ENCODE measurements at regions not wholly inside any gene's neighbourhood (a gene's known extent, or its start where the extent isn't known, plus 50 kb on each side); places are given as distances from the start of the nearest gene placed in this dataset.
"Not testable (repeated sequence)": the region's sequence is repeated elsewhere in the genome, so short reads cannot be mapped to it uniquely, and the experiment has no call there.

DNA sequence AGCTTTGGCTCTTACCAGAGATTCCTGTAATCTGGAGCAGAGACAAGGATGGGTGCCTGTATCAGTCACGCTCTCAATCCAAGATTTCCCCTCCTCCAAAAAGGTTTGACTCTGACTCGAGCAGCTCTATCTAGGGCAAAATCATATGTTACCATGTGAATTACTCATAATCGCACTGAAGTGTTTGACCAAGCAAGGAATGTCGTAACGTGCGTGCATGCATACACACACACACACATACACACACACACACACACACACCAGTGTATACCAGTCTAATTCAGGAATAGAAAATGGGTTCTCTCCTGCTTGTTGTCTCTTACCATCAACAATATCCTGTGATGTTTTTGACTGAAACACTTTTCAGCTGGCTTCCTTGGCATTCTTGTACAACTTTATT is 835.1 kb downstream of the KCNJ2 start:
- DNase-seq (ENCODE audit: low spot score): no peak

DNA sequence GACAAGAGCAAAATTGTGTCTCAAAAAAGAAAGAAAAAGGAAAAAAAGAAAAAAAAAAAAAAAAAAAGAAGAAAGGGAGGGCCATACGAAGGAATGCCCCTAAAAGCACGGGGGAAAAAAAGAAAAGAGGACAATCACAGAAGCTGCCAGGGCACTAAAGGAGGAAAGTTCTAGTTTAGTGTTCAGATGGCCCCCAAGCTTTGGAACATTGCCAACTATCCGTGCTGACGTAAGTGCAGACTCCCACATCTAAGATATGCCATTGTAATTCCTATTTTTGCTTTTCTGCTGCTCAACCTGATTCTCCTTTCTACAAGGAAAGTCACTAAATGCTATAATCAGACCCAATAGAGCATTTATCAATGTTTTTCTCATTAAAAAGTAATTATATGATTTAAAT is 842.1 kb downstream of the KCNJ2 start:
- no peak for DNase-seq (ENCODE audit: low spot score)

- no peak for DNase-seq (ENCODE audit: low spot score)
Measured at GRCh38 chr17:71019699-71020098, 850.4 kb downstream of the KCNJ2 start.

- no peak for DNase-seq (ENCODE audit: low spot score)
Measured at GRCh38 chr17:71022758-71023157, 853.4 kb downstream of the KCNJ2 start.

DNA sequence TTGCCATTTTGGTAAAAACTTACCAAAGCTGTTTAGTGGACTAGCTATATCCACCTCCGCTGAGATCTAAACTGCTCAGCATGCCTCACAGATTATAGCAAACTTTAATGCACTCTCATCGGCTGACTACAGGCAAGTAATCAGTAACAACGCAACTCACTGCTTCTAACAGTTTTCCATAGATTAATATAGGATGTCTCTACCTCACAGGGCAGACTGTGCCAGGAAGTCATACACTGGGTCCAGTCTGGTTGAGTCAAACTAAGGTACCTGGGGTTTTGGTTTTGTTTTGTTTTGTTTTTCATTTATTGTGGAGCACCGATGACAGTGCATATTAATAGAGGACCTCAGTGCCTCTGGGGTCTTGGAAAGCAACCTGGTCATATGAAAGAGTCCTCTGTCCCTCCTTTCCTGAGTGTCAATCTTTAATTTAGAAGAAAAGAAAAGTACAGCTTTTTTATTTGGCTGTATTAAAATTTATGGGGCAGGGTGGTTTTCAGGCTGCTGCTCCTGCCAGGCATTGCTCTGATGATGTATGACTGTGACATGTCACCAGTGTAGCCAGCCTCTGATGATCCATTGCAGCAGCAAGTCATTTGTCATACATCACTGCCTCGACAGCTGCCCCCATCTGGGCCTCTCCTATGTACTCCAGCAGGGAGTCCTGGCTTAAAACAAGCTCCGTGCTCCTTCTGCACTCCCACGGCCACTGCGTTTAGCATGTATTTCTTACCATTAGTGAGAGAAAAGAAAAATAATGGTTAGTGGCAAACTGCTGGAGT is 854.1 kb downstream of the KCNJ2 start:
- no peak for DNase-seq (ENCODE audit: low spot score)

GRCh38 chr17:71024172-71024571 is 854.8 kb downstream of the KCNJ2 start:
- no peak for DNase-seq (ENCODE audit: low spot score)

- DNase-seq (ENCODE audit: low spot score): no peak
Measured at GRCh38 chr17:71024969-71025368, 855.6 kb downstream of the KCNJ2 start.

DNA sequence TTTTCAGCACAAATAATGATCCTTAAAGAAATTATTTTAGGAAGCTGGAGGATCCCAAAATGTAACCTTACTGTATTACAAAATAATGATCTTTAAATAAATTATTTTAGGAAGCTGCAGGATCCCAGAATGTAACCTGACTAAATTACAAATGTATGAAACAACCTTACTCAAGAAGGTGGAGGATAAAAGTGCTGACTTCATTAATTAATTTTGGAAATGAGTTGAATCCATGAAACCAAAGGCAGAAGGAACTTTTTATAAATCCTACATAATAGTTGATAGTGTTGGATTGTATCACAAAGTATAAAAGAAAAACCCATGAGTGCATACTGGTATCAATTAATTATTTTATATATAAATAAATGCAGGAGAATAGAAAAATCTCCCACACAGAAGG is 859.9 kb downstream of the KCNJ2 start:
- no peak for DNase-seq (ENCODE audit: low spot score)

DNA sequence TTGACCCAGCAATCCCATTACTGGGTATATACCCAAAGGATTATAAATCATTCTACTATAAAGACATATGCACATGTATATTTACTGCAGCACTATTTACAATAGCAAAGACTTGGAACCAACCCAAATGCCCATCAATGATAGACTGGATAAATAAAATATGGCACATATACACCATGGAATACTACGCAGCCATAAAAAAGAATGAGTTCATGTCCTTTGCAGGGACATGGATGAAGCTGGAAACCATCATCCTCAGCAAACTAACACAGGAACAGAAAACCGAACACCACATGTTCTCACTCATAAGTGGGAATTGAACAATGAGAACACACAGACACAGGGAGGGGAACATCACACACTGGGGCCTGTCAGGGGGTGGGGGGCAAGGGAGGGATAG is 862.0 kb downstream of the KCNJ2 start:
- DNase-seq (ENCODE audit: low spot score): not testable (repeated sequence)

- no peak for DNase-seq (ENCODE audit: low spot score)
Measured at GRCh38 chr17:71032746-71033273, 863.5 kb downstream of the KCNJ2 start.

DNA sequence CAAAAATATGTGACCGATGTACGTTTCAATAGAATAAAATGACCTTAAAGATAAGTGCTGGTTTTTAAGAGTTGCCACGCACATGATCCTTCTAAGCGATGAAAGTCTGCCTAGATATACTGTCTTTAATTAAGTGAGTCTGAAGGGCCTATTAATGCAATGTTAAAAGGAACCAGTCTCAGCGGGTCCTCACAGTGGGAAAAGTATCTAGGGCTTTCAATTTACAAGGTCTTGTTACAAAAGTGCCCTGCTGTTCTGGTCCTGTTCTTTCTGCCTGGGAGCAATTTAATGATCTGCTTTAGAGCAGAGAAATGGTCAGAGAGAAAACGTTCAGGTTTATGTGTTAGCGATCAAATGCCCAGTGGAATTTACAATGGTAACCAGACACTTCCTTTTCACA is 864.0 kb downstream of the KCNJ2 start:
- no peak for DNase-seq (ENCODE audit: low spot score)

DNA sequence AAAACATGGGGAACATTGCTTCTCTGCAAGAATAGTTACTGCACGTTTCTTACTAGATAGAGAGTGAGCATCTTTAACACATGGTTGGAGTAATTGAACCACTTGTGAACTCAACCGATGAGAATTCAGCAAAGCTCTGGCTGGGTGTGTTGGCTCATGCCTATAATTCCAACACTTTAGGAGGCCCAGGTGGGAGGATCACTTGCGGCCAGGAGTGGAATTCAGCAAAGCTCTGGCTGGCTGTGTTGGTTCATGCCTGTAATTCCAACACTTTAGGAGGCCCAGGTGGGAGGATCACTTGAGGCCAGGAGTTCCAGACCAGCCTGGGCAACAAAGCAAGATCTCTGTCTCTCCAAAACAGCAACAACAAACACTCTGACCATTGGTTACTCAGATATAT is 865.9 kb downstream of the KCNJ2 start:
- no peak for DNase-seq (ENCODE audit: low spot score)

DNA sequence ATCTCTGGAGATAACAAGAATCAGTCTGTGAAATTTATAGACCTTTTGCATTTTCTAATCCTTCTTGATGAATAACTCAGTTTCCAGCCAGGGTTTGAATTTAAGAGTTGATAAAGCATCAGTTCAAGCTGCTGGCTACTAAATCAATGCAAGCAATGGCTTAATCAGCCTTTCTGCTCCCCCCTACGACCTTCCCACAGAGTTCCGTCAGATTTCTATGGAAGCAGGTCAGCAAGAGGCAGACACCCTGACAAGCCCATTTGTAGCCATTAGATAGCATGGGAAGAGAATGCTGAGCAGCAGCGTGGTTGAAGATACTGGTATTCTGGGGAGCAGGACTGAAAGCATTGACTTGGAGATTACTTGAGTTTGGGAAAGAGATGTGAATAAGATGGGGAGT is 868.1 kb downstream of the KCNJ2 start:
- no peak for DNase-seq (ENCODE audit: low spot score)

DNA sequence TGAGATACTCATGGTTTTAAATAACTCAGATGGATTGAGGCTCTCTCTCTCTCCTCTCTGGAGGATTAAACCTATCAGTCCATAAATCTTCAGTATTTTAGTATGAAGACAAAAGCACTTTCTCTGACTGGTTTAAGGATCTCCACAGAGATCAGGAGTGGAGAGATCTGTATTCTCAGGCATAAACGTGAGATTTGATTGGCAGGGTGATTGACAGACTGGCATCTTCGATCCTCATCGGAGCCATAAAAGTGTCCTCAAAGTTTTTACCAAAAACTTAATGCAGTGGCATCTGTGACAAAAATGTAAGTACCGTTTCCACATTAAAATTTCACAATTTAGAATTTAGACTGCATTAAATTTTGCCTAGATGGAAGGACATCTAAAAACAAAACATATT is 870.1 kb downstream of the KCNJ2 start:
- no peak for DNase-seq (ENCODE audit: low spot score)

GRCh38 chr17:71052971-71053370 is 883.6 kb downstream of the KCNJ2 start:
- DNase-seq (ENCODE audit: low spot score): no peak

DNA sequence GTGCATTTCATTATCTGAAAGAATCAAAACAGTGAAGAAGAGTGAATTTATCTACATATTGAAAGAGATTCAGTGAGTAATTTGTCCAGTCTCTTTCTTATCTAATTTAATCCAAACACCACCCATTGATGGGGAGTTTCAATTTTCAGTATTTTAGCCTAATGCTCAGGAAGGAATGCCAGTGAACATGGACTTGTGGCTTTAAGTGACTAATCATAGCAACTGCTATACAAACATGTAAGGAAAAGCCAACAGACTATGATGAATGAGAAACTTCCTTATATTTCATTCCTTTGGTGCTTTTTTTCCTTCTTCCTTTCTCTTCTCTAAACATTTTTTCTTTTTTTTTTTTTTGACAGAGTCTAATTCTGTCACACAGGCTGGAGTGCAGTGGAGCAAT is 885.8 kb downstream of the KCNJ2 start:
- DNase-seq (ENCODE audit: low spot score): peak; percentile 68

- DNase-seq (ENCODE audit: low spot score): no peak
Measured at GRCh38 chr17:71057448-71057847, 888.1 kb downstream of the KCNJ2 start.

GRCh38 chr17:71057938-71058337 is 888.6 kb downstream of the KCNJ2 start:
- no peak for DNase-seq (ENCODE audit: low spot score)

GRCh38 chr17:71063127-71063526 is 893.8 kb downstream of the KCNJ2 start:
- no peak for DNase-seq (ENCODE audit: low spot score)

- no peak for DNase-seq (ENCODE audit: low spot score)
Measured at GRCh38 chr17:71063559-71063958, 894.2 kb downstream of the KCNJ2 start.

- no peak for DNase-seq (ENCODE audit: low spot score)
Measured at GRCh38 chr17:71067669-71068407, 898.5 kb downstream of the KCNJ2 start.

- DNase-seq (ENCODE audit: low spot score): no peak
Measured at GRCh38 chr17:71068408-71068750, 899.0 kb downstream of the KCNJ2 start.

DNA sequence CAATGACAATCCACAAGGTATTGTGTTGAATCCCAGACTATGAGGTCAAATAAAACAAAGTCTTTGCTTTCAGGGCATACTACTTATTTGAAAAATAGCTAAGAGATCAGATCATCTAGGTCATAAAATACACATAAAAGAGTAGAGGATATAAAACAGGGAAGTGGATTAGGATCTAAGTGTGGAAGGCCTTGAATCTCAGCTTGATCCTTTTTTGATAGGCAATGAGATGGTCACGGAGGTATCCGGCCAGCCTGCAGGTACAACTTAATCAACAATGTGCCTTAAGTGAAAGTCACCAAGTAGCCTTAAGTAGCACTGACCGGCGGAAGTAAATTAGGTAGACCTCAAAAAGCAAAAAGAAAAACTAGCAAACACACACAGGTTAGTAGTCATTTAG is 901.7 kb downstream of the KCNJ2 start:
- no peak for DNase-seq (ENCODE audit: low spot score)

Measured in H4 (cell line).